ENCODE measurements at regions not wholly inside any gene's neighbourhood (a gene's known extent, or its start where the extent isn't known, plus 50 kb on each side); places are given as distances from the start of the nearest gene placed in this dataset.

- no peak for DNase-seq (ENCODE audit: low spot score)
Observed at GRCh38 chr12:30874455-30875321, 51.9 kb upstream of the TSPAN11 start.

- no peak for DNase-seq (ENCODE audit: low spot score)
Observed at GRCh38 chr12:30870491-30871265, 55.9 kb upstream of the TSPAN11 start.

DNA sequence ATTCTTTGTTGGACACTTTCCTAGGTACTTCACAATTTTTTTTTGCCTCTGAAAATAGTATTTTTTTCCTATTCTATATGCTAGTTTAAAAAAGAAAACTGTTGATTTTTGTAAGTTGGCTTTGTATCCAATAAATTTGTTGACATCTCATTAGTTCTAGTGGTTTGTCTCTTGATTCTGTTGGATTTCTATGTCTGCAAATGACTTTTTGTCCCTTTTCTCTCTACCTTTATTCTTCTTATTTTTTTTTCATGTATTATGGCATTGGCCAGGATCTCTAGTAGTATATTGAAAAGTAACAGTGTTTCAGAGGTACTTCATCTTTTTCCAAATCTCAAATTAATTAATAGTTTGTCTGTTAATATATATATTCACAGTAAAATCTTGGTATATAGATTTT lies 59.1 kb upstream of the TSPAN11 start:
- DNase-seq (ENCODE audit: low spot score), result no peak

DNA sequence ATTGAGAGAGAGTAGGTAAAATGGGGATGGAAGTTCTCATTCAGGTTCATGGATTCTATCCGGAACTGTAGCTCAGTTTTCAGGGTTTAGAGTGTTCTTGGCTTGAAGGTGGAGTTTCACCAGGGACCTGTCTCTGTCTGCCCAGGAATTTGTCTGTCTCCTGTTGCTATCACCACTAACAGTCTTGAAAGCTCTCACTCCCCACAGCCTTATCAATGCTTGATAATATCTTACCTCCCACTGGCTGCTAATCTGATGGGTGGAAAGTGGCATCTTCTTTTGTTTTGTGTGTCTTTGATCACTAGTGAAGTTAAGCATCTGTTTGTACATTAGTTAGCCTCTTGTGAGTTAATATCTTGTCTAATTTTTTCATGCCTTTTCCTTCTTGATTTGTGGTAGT lies 60.3 kb upstream of the TSPAN11 start:
- no peak for DNase-seq (ENCODE audit: low spot score)

DNA sequence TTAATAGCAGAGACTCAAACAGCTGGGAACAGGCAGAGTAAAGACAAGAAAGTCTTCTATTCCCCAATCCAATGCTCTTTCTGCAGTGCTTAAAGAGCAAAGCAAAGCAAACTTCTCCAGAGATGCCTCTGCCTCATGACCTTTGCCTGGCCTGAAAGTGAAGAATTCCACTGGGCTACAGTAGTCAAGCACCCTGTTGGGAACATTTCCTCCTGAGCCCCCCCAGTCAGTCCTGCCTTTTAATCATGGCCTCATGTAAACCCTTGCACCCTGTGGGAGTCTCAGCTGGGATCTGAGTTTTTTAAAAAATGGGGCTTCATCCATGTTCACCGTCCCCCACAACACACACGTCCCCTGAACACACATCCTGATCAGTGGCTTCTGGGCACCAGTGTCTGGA lies 62.7 kb upstream of the TSPAN11 start:
- no peak for DNase-seq (ENCODE audit: low spot score)

DNA sequence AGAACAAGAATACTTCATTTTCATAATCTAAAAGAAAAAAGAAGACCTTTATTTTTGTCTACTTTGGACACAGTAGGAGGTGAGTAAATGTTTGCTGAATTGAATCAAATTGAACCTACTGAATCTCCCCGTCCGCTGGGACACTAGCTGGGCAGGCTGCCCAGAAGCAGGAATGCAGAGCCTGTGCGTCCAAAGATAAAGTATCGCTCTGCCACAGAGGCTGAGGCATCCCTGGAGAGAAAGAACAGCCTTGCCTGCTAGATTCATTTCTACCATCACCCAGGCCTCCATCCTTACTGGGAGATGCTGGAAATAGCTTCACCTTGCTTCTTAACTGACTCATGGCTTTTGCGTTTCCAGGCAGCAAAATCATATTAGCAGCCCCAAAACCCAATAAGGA lies 64.1 kb upstream of the TSPAN11 start:
- DNase-seq (ENCODE audit: low spot score), result no peak

DNA sequence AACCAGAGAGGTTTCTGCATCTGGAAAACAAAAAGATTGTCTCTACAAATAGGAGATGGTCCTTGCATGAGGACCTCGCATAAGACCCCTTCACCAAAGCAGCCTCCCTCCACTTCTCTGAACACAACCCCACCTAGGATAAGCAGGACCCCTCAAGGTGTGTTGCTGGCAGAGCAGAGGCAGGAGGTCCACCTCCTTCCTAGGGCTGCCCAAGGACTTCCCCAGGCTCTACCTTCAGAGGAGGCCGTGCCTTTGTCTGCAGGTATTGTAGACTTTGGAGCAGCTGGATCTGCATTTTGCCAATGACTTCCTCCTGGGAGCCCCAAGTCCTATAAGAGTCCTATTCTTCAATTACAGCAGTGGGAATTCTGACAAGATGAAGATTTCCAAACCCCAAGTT lies 67.3 kb upstream of the TSPAN11 start:
- DNase-seq (ENCODE audit: low spot score), result no peak

DNA sequence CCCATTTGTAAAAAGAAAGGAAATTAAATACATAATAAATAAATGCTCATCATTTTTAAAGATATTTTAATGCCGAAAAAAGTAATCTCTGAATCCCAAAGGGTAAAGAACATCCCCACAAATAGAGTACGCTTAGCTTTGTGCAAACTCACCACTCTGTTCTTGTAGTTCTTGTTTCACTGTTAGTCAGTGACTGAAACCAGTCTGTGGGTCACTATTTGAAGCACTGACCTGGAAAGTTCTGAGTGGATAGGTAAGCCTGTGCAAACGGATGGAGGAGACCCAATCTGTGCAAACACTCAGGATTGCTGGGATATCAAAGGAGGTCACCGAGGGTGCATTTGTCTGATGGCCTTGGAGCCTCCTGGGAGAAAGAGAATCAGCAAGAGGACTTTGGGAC lies 68.1 kb upstream of the TSPAN11 start:
- no peak for DNase-seq (ENCODE audit: low spot score)

- no peak for DNase-seq (ENCODE audit: low spot score)
Observed at GRCh38 chr12:30853561-30854133, 72.9 kb upstream of the TSPAN11 start.

DNA sequence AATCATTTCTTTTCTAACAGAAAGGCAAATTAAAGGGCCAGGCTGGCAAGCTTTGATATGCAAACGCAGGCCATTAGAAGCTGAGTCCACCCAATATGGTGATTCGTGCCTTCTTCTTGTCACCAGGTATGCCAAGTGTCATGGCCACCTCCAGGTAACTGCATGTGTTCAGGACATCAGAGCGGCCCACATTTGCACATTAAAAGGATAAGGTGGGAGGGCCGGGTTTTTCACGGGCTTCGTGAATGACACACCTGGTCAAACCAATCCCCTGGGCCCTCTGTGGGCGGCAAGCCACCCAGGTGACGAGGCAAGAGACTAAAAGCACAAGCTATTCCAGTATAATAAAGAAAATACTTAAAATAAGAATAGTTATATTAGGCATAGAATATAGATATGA lies 75.9 kb upstream of the TSPAN11 start:
- no peak for DNase-seq (ENCODE audit: low spot score)

DNA sequence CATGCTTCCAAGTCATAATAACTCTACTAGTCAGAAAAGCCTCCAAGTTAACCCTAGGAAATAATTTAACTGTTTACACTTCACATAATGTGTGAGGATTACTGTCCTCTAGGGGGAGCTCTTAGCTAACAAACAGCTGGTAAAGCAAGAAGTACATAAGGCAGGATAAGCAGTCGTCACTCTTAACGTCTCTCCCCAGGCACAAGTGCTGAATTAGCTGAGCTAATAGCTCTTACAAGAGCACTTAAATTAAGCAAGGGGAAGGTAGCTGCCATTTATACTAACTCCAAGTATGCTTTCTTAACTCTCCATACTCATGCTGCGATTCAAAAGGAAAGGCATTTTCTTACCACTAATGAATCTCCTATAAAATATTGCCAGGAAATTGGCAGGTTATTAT lies 79.3 kb upstream of the TSPAN11 start:
- DNase-seq (ENCODE audit: low spot score), result no peak

DNA sequence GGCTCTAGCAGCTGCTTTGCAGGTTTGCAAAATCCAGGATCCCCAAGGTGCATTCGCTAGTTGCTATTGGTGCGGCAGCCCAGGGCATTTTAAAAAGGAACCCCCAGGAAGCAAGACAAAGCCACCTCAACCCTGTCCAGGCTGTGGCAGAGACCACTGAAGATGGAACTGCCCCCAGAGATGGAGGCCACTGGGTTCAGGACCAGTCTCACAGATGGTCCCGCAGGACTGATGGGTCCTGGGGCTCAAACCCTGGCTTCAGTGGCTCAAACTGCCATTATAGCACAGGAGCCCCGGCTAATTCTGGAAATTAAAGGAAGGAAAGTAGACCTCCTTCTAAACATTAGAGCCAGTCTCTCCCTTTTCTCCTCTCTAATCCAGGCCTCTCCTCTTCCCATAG lies 79.8 kb upstream of the TSPAN11 start:
- no peak for DNase-seq (ENCODE audit: low spot score)

DNA sequence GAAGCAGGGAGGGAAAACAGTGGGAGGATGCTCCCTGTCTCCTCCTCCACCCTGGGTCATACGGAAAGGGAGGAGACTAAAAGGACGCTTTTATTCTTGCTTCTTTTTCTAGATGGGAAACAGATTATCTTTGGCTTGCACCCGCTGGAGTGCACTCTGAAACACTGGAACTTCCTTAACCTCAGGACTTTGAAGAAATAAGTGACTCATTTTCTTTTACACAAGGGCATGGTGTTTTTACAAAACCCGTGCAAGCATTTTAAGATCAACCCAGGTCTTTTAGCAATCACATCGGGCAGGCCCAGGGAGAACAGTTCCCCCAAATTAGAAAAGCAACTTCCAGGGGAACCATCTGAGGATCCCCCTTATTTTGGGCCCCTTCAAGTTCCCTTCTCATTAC lies 80.9 kb upstream of the TSPAN11 start:
- no peak for DNase-seq (ENCODE audit: low spot score)

GRCh38 chr12:30843211-30843610 lies 83.3 kb upstream of the TSPAN11 start:
- DNase-seq (ENCODE audit: low spot score), result no peak

DNA sequence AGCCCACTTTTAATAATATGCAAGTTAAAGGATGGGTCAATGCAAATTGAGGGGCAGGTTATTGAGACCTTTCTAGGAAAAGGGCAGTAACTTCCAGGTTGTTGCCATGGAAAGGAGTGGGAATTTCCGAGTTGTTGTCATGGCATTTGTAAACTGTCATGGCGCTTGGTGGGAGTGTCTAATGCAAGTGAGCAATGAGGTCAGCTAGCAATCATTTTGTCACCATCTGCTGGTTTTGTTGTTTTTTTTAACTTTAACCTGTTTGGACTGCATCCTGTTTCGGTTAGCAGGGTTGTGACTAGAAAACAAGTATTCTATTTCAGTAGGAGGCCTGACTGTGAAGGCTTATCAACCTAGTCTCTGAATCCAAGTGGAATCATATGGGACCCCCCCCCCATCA lies 85.8 kb upstream of the TSPAN11 start:
- no peak for DNase-seq (ENCODE audit: low spot score)

DNA sequence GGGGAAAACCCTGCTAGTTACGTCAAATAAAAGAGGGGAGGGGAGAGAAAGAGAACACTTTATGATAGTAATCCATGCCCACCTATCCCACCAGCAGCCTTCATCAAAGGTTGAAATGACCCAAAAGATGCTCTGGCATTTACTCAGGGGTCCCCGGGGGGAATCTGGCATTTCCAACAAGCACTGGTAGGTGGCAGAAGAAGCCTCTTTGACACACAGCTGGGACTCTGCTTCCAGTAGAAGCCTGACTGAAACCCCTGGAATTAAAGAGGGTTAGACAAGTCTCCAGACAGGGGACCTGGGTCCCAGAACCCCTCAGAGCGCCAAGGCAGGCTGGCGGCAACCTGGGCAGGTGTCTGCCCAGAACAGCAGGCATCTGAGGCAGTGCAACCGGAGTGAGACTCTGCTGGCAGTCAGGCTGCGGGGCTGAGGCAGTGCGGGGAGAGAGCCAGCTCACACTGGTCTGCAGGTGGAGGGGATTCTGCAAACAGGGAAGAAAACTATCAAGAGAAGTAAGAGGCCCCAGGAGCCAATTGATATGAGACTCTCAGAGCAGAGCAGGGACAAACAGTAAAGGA lies 85.0 kb upstream of the CAPRIN2 start:
- DNase-seq (ENCODE audit: low spot score), result no peak

- no peak for DNase-seq (ENCODE audit: low spot score)
Observed at GRCh38 chr12:30837595-30837994, 82.8 kb upstream of the CAPRIN2 start.

- no peak for DNase-seq (ENCODE audit: low spot score)
Observed at GRCh38 chr12:30836656-30837445, 82.1 kb upstream of the CAPRIN2 start.

- DNase-seq (ENCODE audit: low spot score), result no peak
Observed at GRCh38 chr12:30835216-30835615, 80.5 kb upstream of the CAPRIN2 start.

GRCh38 chr12:30830751-30831150 lies 76.0 kb upstream of the CAPRIN2 start:
- DNase-seq (ENCODE audit: low spot score), result no peak

GRCh38 chr12:30829876-30830275 lies 75.1 kb upstream of the CAPRIN2 start:
- DNase-seq (ENCODE audit: low spot score), result no peak

DNA sequence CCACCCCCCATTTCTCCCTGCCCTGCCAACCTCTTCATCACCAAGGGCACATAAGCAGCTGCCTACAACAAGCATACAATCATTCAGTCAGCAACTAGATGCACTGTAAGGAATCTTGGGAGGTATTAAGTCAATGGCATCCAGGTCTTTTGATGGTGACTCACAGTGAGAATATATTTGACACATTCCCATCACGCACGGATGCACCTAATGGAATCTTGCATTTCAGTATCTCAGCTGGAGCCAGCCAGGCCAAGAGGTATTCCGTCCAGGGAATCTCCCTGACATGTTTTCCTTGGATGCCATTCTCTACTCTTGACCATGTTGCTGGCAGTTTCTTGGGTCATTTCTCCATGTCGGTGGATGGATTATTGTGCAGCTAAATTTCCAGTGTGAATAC lies 73.9 kb upstream of the CAPRIN2 start:
- DNase-seq (ENCODE audit: low spot score), result no peak
